Ovary (tissue), 3 donors: ENCODE measurements at regions not wholly inside any gene's neighbourhood (a gene's known extent, or its start where the extent isn't known, plus 50 kb on each side); places are given as distances from the start of the nearest gene placed in this dataset.

Experiments
- EP300 ChIP-seq: sonication (generic); formaldehyde crosslinking; IDR thresholded peaks from one replicate; pipeline ENCODE4 v1.6.1; 2017; ENCODE audit warnings: antibody characterized with exemption
- POLR2A ChIP-seq: fragments of 450-650 bp; IDR thresholded peaks from one replicate; pipeline ENCODE4 v1.6.1; 2017; ENCODE audit warnings: antibody characterized with exemption, mild to moderate bottlenecking, moderate library complexity
- TF ChIP-seq, protein P1 (sequence below), 3 donors: fragments of 450-650 bp in 2 of 3; fragments of 200-600 bp in 1 of 3; IDR thresholded peaks; one replicate each; pipeline versions ENCODE4 v1.5.1 to v1.8.0; 2016 to 2022; ENCODE audit warnings: antibody characterized with exemption in 3 of 3, mild to moderate bottlenecking in 1 of 3
- donor health status: DM: no; HTN: no; CAD: no.

DNA sequence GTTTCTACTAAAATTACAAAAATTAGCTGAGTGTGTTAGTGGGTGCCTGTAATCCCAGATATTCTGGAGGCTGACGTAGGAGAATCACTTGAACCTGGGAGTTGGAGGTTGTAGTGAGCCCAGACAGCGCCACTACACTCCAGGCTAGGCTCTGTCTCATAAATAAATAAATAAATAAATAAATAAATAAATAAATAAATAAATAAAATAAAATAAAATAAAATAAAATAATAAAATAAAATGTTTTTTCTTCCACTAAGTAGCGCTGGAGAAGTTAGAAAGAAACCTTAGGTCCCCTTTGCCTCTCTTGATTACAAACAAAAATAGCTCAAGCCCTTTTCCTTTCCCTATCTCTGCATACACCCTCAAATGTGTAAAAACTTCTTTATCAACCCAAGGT lies 525.9 kb downstream of the IPMK start:
- TF ChIP-seq, protein P1, sequence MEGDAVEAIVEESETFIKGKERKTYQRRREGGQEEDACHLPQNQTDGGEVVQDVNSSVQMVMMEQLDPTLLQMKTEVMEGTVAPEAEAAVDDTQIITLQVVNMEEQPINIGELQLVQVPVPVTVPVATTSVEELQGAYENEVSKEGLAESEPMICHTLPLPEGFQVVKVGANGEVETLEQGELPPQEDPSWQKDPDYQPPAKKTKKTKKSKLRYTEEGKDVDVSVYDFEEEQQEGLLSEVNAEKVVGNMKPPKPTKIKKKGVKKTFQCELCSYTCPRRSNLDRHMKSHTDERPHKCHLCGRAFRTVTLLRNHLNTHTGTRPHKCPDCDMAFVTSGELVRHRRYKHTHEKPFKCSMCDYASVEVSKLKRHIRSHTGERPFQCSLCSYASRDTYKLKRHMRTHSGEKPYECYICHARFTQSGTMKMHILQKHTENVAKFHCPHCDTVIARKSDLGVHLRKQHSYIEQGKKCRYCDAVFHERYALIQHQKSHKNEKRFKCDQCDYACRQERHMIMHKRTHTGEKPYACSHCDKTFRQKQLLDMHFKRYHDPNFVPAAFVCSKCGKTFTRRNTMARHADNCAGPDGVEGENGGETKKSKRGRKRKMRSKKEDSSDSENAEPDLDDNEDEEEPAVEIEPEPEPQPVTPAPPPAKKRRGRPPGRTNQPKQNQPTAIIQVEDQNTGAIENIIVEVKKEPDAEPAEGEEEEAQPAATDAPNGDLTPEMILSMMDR (IDR thresholded peaks at IDR 0.05) = no peak
- no peak for TF ChIP-seq POLR2A
- no peak for TF ChIP-seq EP300
